GM12878 (cell line): ENCODE measurements at regions not wholly inside any gene's neighbourhood (a gene's known extent, or its start where the extent isn't known, plus 50 kb on each side); places are given as distances from the start of the nearest gene placed in this dataset.

Experiments used
- ATAC-seq: fragments of 200-7000 bp; cut with Tn5 transposase; 3 replicates; pipeline ENCODE4 v1.9.1; 2020; ENCODE audit warnings: mild to moderate bottlenecking, moderate library complexity
- BruUV-seq: library from RNA; stranded (reverse); fragments of 400-500 nt; replicated peaks from 2 replicates; lab custom pipeline; 2021; lab: Mats Ljungman, UMichigan
- CTCF ChIA-PET: fragments of 300-600 bp; sonication (Branson Sonifier 250); formaldehyde crosslinking; extraction: SDS; loops from one replicate; lab custom pipeline; 2021; ENCODE audit warnings: inconsistent platforms; lab: Yijun Ruan, JAX
- POLR2A ChIA-PET: fragments of 350-600 bp; formaldehyde crosslinking; extraction: SDS; loops from one replicate; lab custom pipeline; 2021; ENCODE audit warnings: inconsistent platforms; lab: Charles Lee
- RAD21 ChIA-PET: fragments of 300-600 bp; sonication (Branson Sonifier 250); formaldehyde crosslinking; loops from one replicate; lab custom pipeline; 2023; ENCODE audit warnings: antibody characterized with exemption; ENCODE audit not compliant: unreplicated experiment; lab: Charles Lee
- SMC1A ChIA-PET: fragments of 300-600 bp; sonication (Branson Sonifier 250); formaldehyde crosslinking; loops from one replicate; lab custom pipeline; 2023; ENCODE audit not compliant: unreplicated experiment, uncharacterized antibody; lab: Charles Lee
- DNase-seq: peaks from one replicate; pipeline ENCODE4 v3.0.0-alpha.2; 2011; ENCODE audit warnings: low read depth, low spot score
- FAIRE-seq: peaks from 3 replicates; lab custom pipeline; 2011; peaks lifted over from hg19 to GRCh38; lab: Jason Lieb, UNC
- H2AFZ ChIP-seq: 2 replicates; pipeline ENCODE4 v1.6.0; 2011; ENCODE audit warnings: low read depth, low read length, control low read depth; ENCODE audit not compliant: control insufficient read depth
- H3K27ac ChIP-seq: 2 replicates; pipeline ENCODE4 v1.5.1; 2011; ENCODE audit warnings: control low read depth; ENCODE audit not compliant: control insufficient read depth, insufficient read depth
- H3K27me3 ChIP-seq, 2 experiments: replicated peaks in 1 of 2; 2 replicates each; pipeline versions ENCODE4 v1.6.0 to v1.6.1; 2011; ENCODE audit warnings: low read length in 1 of 2; ENCODE audit not compliant: control insufficient read depth in 2 of 2, insufficient read depth in 2 of 2
- H3K36me3 ChIP-seq, 2 experiments: 2 replicates each; pipeline ENCODE4 v1.5.1; 2011; ENCODE audit warnings: low read length in 1 of 2; ENCODE audit not compliant: control insufficient read depth in 2 of 2, insufficient read depth in 2 of 2
- H3K4me1 ChIP-seq: 2 replicates; pipeline ENCODE4 v1.6.1; 2011; ENCODE audit warnings: mild to moderate bottlenecking, low read length, moderate library complexity, mixed read lengths; ENCODE audit not compliant: control insufficient read depth, insufficient read depth
- H3K4me2 ChIP-seq: 2 replicates; pipeline ENCODE4 v1.6.0; 2011; ENCODE audit warnings: control low read depth; ENCODE audit not compliant: control insufficient read depth, insufficient read depth
- H3K4me3 ChIP-seq: fragments of 200-600 bp; sonication (generic); 2 replicates; pipeline ENCODE4 v1.5.1; 2016
- H3K79me2 ChIP-seq: 2 replicates; pipeline ENCODE4 v1.6.0; 2011; ENCODE audit warnings: low read length; ENCODE audit not compliant: control insufficient read depth, insufficient read depth
- H3K9ac ChIP-seq: 2 replicates; pipeline ENCODE4 v1.8.0; 2011; ENCODE audit warnings: low read length, control low read depth, mixed read lengths; ENCODE audit not compliant: control insufficient read depth, insufficient read depth
- H3K9me3 ChIP-seq: replicated peaks from 3 replicates; pipeline ENCODE4 v1.5.1; 2011; ENCODE audit warnings: mild to moderate bottlenecking, low read length; ENCODE audit not compliant: control insufficient read depth, insufficient read depth
- H4K20me1 ChIP-seq: 2 replicates; pipeline ENCODE4 v1.6.0; 2011; ENCODE audit not compliant: control insufficient read depth, insufficient read depth
- ASH2L ChIP-seq: fragments of 300-600, 200-600 bp; sonication (generic); IDR thresholded peaks from 2 replicates; pipeline ENCODE4 v1.6.1; 2017; ENCODE audit warnings: low read depth, mild to moderate bottlenecking, borderline replicate concordance
- BHLHE40 ChIP-seq, 2 experiments: fragments of 450-650 bp in 1 of 2; IDR thresholded peaks; 2 replicates each; pipeline ENCODE4 v1.6.1; 2011 to 2017; ENCODE audit warnings: low read depth in 2 of 2, borderline replicate concordance in 1 of 2, improper control_type of control experiment in 1 of 2, low read length in 1 of 2, mild to moderate bottlenecking in 1 of 2
- PKNOX1 ChIP-seq: fragments of 450-650 bp; IDR thresholded peaks from 2 replicates; pipeline ENCODE4 v1.6.1; 2016; ENCODE audit warnings: mild to moderate bottlenecking
- PML ChIP-seq: IDR thresholded peaks from 2 replicates; pipeline ENCODE4 v1.6.1; 2012; ENCODE audit warnings: low read length, inconsistent platforms
- RCOR1 ChIP-seq: conservative IDR thresholded peaks from 2 replicates; pipeline ENCODE4 v1.6.1; 2012; ENCODE audit warnings: low read depth, low read length, improper control_type of control experiment
- SREBF2 ChIP-seq: IDR thresholded peaks from 2 replicates; pipeline ENCODE4 v1.6.1; 2012; ENCODE audit warnings: mild to moderate bottlenecking, low read length
- STAT1 ChIP-seq: fragments of 450-650 bp; conservative IDR thresholded peaks from 2 replicates; pipeline ENCODE4 v1.6.1; 2014; ENCODE audit warnings: antibody characterized with exemption, mild to moderate bottlenecking
- YY1 ChIP-seq: IDR thresholded peaks from 2 replicates; pipeline ENCODE4 v1.6.1; 2011; ENCODE audit warnings: low read depth, mild to moderate bottlenecking, low read length
- ZBTB40 ChIP-seq: fragments of 450-650 bp; IDR thresholded peaks from 2 replicates; pipeline ENCODE4 v1.6.1; 2016; ENCODE audit warnings: mild to moderate bottlenecking, moderate library complexity, borderline replicate concordance
- WGBS: methylation state at CpG from one replicate; pipeline ENCODE4 v1.1.6; 2016; ENCODE audit warnings: low lambda C conversion rate; ENCODE audit not compliant: insufficient replicate concordance, insufficient coverage; ENCODE audit errors: missing lambda C conversion rate; 5-methylcytosine and 5-hydroxymethylcytosine counted together
- in situ Hi-C: fragments of 300-500 bp; cut with MboI; formaldehyde crosslinking; loops from 9 replicates; pipeline ENCODE4 v1.14.3; 2018; ENCODE audit warnings: mixed read lengths
- intact Hi-C: fragments of 100-400 bp; cut with micrococcal nuclease; formaldehyde crosslinking; loops from one replicate; pipeline ENCODE4 v1.14.2; 2022; ENCODE audit not compliant: unreplicated experiment

DNA sequence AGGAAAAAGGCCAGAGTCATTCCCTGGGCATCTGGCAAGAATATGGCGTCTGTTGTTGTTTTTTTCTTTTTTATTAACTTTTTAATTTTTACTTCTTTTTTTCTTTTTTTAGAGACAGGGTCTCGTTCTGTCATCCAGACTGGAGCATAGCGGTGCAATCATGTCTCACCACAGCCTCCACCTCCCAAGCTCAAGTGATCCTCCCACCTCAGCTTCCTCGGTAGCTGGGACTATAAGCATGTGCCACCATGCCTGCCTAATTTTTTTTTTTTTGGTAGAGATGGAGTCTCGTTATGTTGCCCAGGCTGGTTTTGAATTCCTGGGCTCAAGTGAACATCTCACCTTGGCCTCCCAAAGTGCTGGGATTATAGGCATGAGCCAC, 54.0 kb upstream of the PRDM11 start (continued):
- no peak for TF ChIP-seq BHLHE40 (IDR thresholded peaks at IDR 0.05; ENCODE audit: borderline replicate concordance in 1 of 2, low read depth in 2 of 2, low read length in 1 of 2)
- no peak for TF ChIP-seq SREBF2
- no peak for TF ChIP-seq PML
- no peak for TF ChIP-seq STAT1
- TF ChIP-seq ASH2L = no peak
- no peak for TF ChIP-seq ZBTB40

GRCh38 chr11:45092901-45093760, 53.3 kb upstream of the PRDM11 start:
- DNase-seq (no peak), FAIRE-seq (no peak)
- ChIA-PET CTCF (interaction anchor here (1.3 to 17.9 kb wide), 2 partner anchors 9 to 160 kb away, joined by 4 to 571 read pairs; no protein-coding TSS in a partner anchor), RAD21 (no interaction called here), SMC1A (no interaction called here), POLR2A (no interaction called here)
- Histone ChIP-seq H3K36me3 (no peaks in the 10 kb centered on the region), H3K27me3 (peaks cover 0 to 2% of the 10 kb centered on the region in 2 experiments; a peak in 3 of 4 replicates), H3K4me1 (no peaks in the 10 kb centered on the region), H4K20me1 (no peaks in the 10 kb centered on the region), H3K79me2 (no peaks in the 10 kb centered on the region), H2AFZ (no peak overlapping the region), H3K4me2 (no peak overlapping the region), H3K4me3 (no peak overlapping the region), H3K9ac (no peak overlapping the region)
- intact Hi-C loops = no loop called here
- 20% methylated on average over 15 of the region's 15 CpGs for WGBS
- TF ChIP-seq PKNOX1 = peak; percentile 22; the same call in 1 of the 2 replicates
- TF ChIP-seq YY1 = no peak
- TF ChIP-seq RCOR1 = no peak
- TF ChIP-seq, all 136 proteins: peak for 1
- ATAC-seq = no peak
- Histone ChIP-seq H3K27ac (no peak overlapping the region), H3K9me3 (no peaks in the 10 kb centered on the region)
- BruUV-seq = no TSS peak
- in situ Hi-C loops = no loop called here
